ENCODE measurements at regions not wholly inside any gene's neighbourhood (a gene's known extent, or its start where the extent isn't known, plus 50 kb on each side); places are given as distances from the start of the nearest gene placed in this dataset.

DNA sequence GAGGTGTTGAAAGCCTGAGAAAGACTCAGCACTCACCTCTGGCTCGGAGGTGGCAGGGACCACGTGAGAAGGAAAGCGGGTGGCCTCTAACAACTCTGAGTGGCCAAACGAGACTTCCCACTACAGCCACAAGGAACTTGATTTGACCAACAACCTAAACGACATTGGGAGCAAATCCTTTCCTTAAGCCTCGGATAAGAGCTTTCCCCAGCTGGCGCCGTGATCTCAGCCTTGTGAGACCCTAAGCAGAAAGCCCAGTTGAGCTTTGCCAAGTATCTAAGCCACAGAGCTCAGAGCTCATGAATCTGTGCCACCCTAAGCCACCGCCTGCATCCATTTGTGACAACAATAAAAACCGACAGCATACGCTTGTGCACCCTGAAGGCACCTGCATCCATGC lies 636.0 kb downstream of the TBC1D22A start:
- no peaks in the 10 kb centered on the region for H3F3A ChIP-seq (ENCODE audit: insufficient read depth)
- no peak overlapping the region for H3K4me3 ChIP-seq (ENCODE audit: insufficient read depth, low read length, poor library complexity, severe bottlenecking)
- no peaks in the 10 kb centered on the region for H3K9me2 ChIP-seq (replicated peaks; ENCODE audit: insufficient read depth, low read length)
- H3K79me2 ChIP-seq (ENCODE audit: insufficient read depth, low read length): no peaks in the 10 kb centered on the region
- H3K27ac ChIP-seq (ENCODE audit: low read depth, low read length): no peak overlapping the region
- no peak overlapping the region for H2AFZ ChIP-seq (ENCODE audit: low read depth, low read length, severe bottlenecking)
- no peak overlapping the region for H3K9ac ChIP-seq (ENCODE audit: low read length)
- no peaks in the 10 kb centered on the region for H3K36me3 ChIP-seq (ENCODE audit: low read length)
- H3K9me3 ChIP-seq (ENCODE audit: insufficient read depth, low read length): no peaks in the 10 kb centered on the region
- no peaks in the 10 kb centered on the region for H3K27me3 ChIP-seq (ENCODE audit: low read length)
- no peak overlapping the region for H3K4me2 ChIP-seq (ENCODE audit: low read depth, low read length, poor library complexity, severe bottlenecking)
- no peak for TF ChIP-seq EZH2phosphoT487 (conservative IDR thresholded peaks at IDR 0.05; ENCODE audit: low read length)
- TF ChIP-seq CTCF (IDR thresholded peaks at IDR 0.05; ENCODE audit: insufficient read depth, low read length, poor library complexity, severe bottlenecking): no peak
- no peaks in the 10 kb centered on the region for H4K20me1 ChIP-seq (ENCODE audit: low read depth, low read length)

GRCh38 chr22:47397673-47398072 lies 635.2 kb downstream of the TBC1D22A start:
- H3K79me2 ChIP-seq (ENCODE audit: insufficient read depth, low read length): no peaks in the 10 kb centered on the region
- no peak overlapping the region for H3K4me2 ChIP-seq (ENCODE audit: low read depth, low read length, poor library complexity, severe bottlenecking)
- no peak overlapping the region for H3K27ac ChIP-seq (ENCODE audit: low read depth, low read length)
- H3F3A ChIP-seq (ENCODE audit: insufficient read depth): no peaks in the 10 kb centered on the region
- no peaks in the 10 kb centered on the region for H3K27me3 ChIP-seq (ENCODE audit: low read length)
- H4K20me1 ChIP-seq (ENCODE audit: low read depth, low read length): no peaks in the 10 kb centered on the region
- no peak overlapping the region for H2AFZ ChIP-seq (ENCODE audit: low read depth, low read length, severe bottlenecking)
- H3K36me3 ChIP-seq (ENCODE audit: low read length): no peaks in the 10 kb centered on the region
- no peaks in the 10 kb centered on the region for H3K9me3 ChIP-seq (ENCODE audit: insufficient read depth, low read length)
- no peak overlapping the region for H3K4me3 ChIP-seq (ENCODE audit: insufficient read depth, low read length, poor library complexity, severe bottlenecking)
- no peak overlapping the region for H3K9ac ChIP-seq (ENCODE audit: low read length)
- no peaks in the 10 kb centered on the region for H3K9me2 ChIP-seq (replicated peaks; ENCODE audit: insufficient read depth, low read length)
- no peak for TF ChIP-seq EZH2phosphoT487 (conservative IDR thresholded peaks at IDR 0.05; ENCODE audit: low read length)
- no peak for TF ChIP-seq CTCF (IDR thresholded peaks at IDR 0.05; ENCODE audit: insufficient read depth, low read length, poor library complexity, severe bottlenecking)

- no peaks in the 10 kb centered on the region for H4K20me1 ChIP-seq (ENCODE audit: low read depth, low read length)
- no peak overlapping the region for H3K9ac ChIP-seq (ENCODE audit: low read length)
- no peaks in the 10 kb centered on the region for H3K79me2 ChIP-seq (ENCODE audit: insufficient read depth, low read length)
- no peaks in the 10 kb centered on the region for H3K9me2 ChIP-seq (replicated peaks; ENCODE audit: insufficient read depth, low read length)
- H3F3A ChIP-seq (ENCODE audit: insufficient read depth): no peaks in the 10 kb centered on the region
- H3K27me3 ChIP-seq (ENCODE audit: low read length): no peaks in the 10 kb centered on the region
- H3K4me2 ChIP-seq (ENCODE audit: low read depth, low read length, poor library complexity, severe bottlenecking): no peak overlapping the region
- TF ChIP-seq EZH2phosphoT487 (conservative IDR thresholded peaks at IDR 0.05; ENCODE audit: low read length) (no peak), CTCF (IDR thresholded peaks at IDR 0.05; ENCODE audit: insufficient read depth, low read length, poor library complexity, severe bottlenecking) (no peak)
- H3K9me3 ChIP-seq (ENCODE audit: insufficient read depth, low read length): no peaks in the 10 kb centered on the region
- no peak overlapping the region for H3K27ac ChIP-seq (ENCODE audit: low read depth, low read length)
- no peaks in the 10 kb centered on the region for H3K36me3 ChIP-seq (ENCODE audit: low read length)
- no peak overlapping the region for H2AFZ ChIP-seq (ENCODE audit: low read depth, low read length, severe bottlenecking)
- no peak overlapping the region for H3K4me3 ChIP-seq (ENCODE audit: insufficient read depth, low read length, poor library complexity, severe bottlenecking)
Measured at GRCh38 chr22:47396515-47396914, 634.1 kb downstream of the TBC1D22A start.

- no peak overlapping the region for H2AFZ ChIP-seq (ENCODE audit: low read depth, low read length, severe bottlenecking)
- H3F3A ChIP-seq (ENCODE audit: insufficient read depth): no peaks in the 10 kb centered on the region
- H3K79me2 ChIP-seq (ENCODE audit: insufficient read depth, low read length): no peaks in the 10 kb centered on the region
- no peaks in the 10 kb centered on the region for H3K9me2 ChIP-seq (replicated peaks; ENCODE audit: insufficient read depth, low read length)
- no peak overlapping the region for H3K9ac ChIP-seq (ENCODE audit: low read length)
- TF ChIP-seq CTCF (IDR thresholded peaks at IDR 0.05; ENCODE audit: insufficient read depth, low read length, poor library complexity, severe bottlenecking): no peak
- TF ChIP-seq EZH2phosphoT487 (conservative IDR thresholded peaks at IDR 0.05; ENCODE audit: low read length): no peak
- H3K36me3 ChIP-seq (ENCODE audit: low read length): no peaks in the 10 kb centered on the region
- no peak overlapping the region for H3K4me2 ChIP-seq (ENCODE audit: low read depth, low read length, poor library complexity, severe bottlenecking)
- no peaks in the 10 kb centered on the region for H3K9me3 ChIP-seq (ENCODE audit: insufficient read depth, low read length)
- no peaks in the 10 kb centered on the region for H4K20me1 ChIP-seq (ENCODE audit: low read depth, low read length)
- no peak overlapping the region for H3K4me3 ChIP-seq (ENCODE audit: insufficient read depth, low read length, poor library complexity, severe bottlenecking)
- H3K27ac ChIP-seq (ENCODE audit: low read depth, low read length): no peak overlapping the region
- no peaks in the 10 kb centered on the region for H3K27me3 ChIP-seq (ENCODE audit: low read length)
Measured at GRCh38 chr22:47396105-47396504, 633.7 kb downstream of the TBC1D22A start.
